Panc1 (cell line): ENCODE measurements at regions not wholly inside any gene's neighbourhood (a gene's known extent, or its start where the extent isn't known, plus 50 kb on each side); places are given as distances from the start of the nearest gene placed in this dataset.

Source experiments
- ATAC-seq: fragments of 200-7000 bp; cut with Tn5 transposase; 2 replicates; pipeline ENCODE4 v1.9.1; 2020; ENCODE audit warnings: mild to moderate bottlenecking, moderate library complexity
- BruUV-seq: library from RNA; stranded (reverse); fragments of 400-500 nt; replicated peaks from 2 replicates; lab custom pipeline; 2021; lab: Mats Ljungman, UMichigan
- CTCF ChIA-PET: fragments of 300-600 bp; sonication (Branson Sonifier 250); formaldehyde crosslinking; loops from one replicate; lab custom pipeline; 2022; ENCODE audit warnings: antibody characterized with exemption; lab: Charles Lee
- POLR2A ChIA-PET: fragments of 300-600 bp; sonication (Branson Sonifier 250); formaldehyde crosslinking; loops from one replicate; lab custom pipeline; 2022; ENCODE audit warnings: antibody characterized with exemption; lab: Charles Lee
- DNase-seq: peaks from one replicate; pipeline ENCODE4 v3.0.0-alpha.2; 2010; ENCODE audit warnings: low read depth, low spot score
- H3K27ac ChIP-seq: 2 replicates; pipeline ENCODE4 v1.5.1; 2011; ENCODE audit warnings: mild to moderate bottlenecking, low read length, inconsistent platforms
- H3K27me3 ChIP-seq: fragments of 200-500 bp; sonication (Bioruptor generic); 2 replicates; pipeline ENCODE4 v1.6.0; 2014; ENCODE audit warnings: low read length, inconsistent platforms; ENCODE audit not compliant: control insufficient read depth, insufficient read depth
- H3K36me3 ChIP-seq: fragments of 200-500 bp; sonication (Bioruptor generic); 2 replicates; pipeline ENCODE4 v1.5.1; 2014; ENCODE audit warnings: inconsistent platforms, mild to moderate bottlenecking, low read length, moderate library complexity; ENCODE audit not compliant: control insufficient read depth, insufficient read depth
- H3K4me1 ChIP-seq: 2 replicates; pipeline ENCODE4 v1.5.1; 2011; ENCODE audit warnings: inconsistent platforms, mild to moderate bottlenecking, low read length, moderate library complexity; ENCODE audit not compliant: control insufficient read depth, insufficient read depth
- H3K4me3 ChIP-seq, 2 experiments: 2 replicates each; pipeline ENCODE4 v1.5.1; 2011 to 2012; ENCODE audit warnings: low read depth in 2 of 2, low read length in 2 of 2, mild to moderate bottlenecking in 2 of 2, inconsistent platforms in 1 of 2, moderate library complexity in 1 of 2
- H3K9me3 ChIP-seq: fragments of 200-500 bp; sonication (Bioruptor generic); 2 replicates; pipeline ENCODE4 v1.5.1; 2014; ENCODE audit warnings: low read depth, mild to moderate bottlenecking, inconsistent platforms, low read length, moderate library complexity; ENCODE audit not compliant: control insufficient read depth, insufficient read depth
- POLR2AphosphoS5 ChIP-seq: IDR thresholded peaks from 2 replicates; pipeline ENCODE4 v1.6.1; 2012; ENCODE audit warnings: mild to moderate bottlenecking, low read depth, low read length, moderate library complexity
- SIN3A ChIP-seq: IDR thresholded peaks from 2 replicates; pipeline ENCODE4 v1.6.1; 2012; ENCODE audit warnings: low read depth, mild to moderate bottlenecking, low read length, moderate library complexity, borderline replicate concordance; ENCODE audit not compliant: insufficient read depth
- TCF7L2 ChIP-seq: IDR thresholded peaks from 2 replicates; pipeline ENCODE4 v1.6.1; 2011; ENCODE audit warnings: mild to moderate bottlenecking, low read depth, low read length, inconsistent platforms
- in situ Hi-C: cut with HindIII; loops from 2 replicates; pipeline ENCODE4 v1.10.0; 2016; ENCODE audit warnings: low sequenced_read_pairs, low pct_unique_long_range_greater_than_20kb
- intact Hi-C: fragments of 100-400 bp; cut with micrococcal nuclease; formaldehyde crosslinking; loops from one replicate; pipeline ENCODE4 v1.10.0; 2022; ENCODE audit not compliant: unreplicated experiment
- TF ChIP-seq, protein P1 (sequence below), 2 experiments: IDR thresholded peaks; 2 replicates each; pipeline ENCODE4 v1.6.1; 2011 to 2012; ENCODE audit warnings: low read depth in 2 of 2, control low read depth in 1 of 2, low read length in 1 of 2, mild to moderate bottlenecking in 1 of 2, moderate library complexity in 1 of 2; ENCODE audit not compliant: insufficient read depth in 1 of 2
- TF ChIP-seq, protein P2 (sequence below): fragments of 450-650 bp; IDR thresholded peaks from 2 replicates; pipeline ENCODE4 v1.5.1; 2017; ENCODE audit warnings: mild to moderate bottlenecking

DNA sequence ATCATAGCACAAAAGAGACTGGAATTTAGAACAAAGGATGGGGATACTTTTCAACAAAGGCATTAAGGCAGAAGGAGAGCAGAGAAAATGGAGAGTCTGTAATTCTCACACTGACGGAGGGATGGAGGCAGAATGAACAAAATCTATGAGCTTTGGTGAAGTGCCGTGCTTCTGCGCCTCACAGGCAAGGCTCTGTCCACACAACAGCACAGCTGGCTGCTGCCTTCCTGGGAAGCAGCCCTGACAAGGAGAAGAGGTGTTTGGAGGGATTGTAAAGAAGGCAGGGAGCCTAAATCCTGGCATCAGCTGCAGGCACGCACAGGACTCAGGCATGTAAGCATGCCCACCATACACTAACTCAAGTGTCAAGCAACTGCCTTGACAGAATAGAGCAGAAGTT lies 485.2 kb upstream of the KIF2A start:
- ChIA-PET POLR2A (no interaction called here), CTCF (no interaction called here)
- Histone ChIP-seq H3K36me3 (no peaks in the 10 kb centered on the region), H3K27ac (no peak overlapping the region), H3K4me3 (no peak overlapping the region), H3K27me3 (peaks cover 26% of the 10 kb centered on the region), H3K9me3 (no peaks in the 10 kb centered on the region), H3K4me1 (no peaks in the 10 kb centered on the region)
- DNase-seq (no peak), ATAC-seq (no peak)
- TF ChIP-seq, protein P1, sequence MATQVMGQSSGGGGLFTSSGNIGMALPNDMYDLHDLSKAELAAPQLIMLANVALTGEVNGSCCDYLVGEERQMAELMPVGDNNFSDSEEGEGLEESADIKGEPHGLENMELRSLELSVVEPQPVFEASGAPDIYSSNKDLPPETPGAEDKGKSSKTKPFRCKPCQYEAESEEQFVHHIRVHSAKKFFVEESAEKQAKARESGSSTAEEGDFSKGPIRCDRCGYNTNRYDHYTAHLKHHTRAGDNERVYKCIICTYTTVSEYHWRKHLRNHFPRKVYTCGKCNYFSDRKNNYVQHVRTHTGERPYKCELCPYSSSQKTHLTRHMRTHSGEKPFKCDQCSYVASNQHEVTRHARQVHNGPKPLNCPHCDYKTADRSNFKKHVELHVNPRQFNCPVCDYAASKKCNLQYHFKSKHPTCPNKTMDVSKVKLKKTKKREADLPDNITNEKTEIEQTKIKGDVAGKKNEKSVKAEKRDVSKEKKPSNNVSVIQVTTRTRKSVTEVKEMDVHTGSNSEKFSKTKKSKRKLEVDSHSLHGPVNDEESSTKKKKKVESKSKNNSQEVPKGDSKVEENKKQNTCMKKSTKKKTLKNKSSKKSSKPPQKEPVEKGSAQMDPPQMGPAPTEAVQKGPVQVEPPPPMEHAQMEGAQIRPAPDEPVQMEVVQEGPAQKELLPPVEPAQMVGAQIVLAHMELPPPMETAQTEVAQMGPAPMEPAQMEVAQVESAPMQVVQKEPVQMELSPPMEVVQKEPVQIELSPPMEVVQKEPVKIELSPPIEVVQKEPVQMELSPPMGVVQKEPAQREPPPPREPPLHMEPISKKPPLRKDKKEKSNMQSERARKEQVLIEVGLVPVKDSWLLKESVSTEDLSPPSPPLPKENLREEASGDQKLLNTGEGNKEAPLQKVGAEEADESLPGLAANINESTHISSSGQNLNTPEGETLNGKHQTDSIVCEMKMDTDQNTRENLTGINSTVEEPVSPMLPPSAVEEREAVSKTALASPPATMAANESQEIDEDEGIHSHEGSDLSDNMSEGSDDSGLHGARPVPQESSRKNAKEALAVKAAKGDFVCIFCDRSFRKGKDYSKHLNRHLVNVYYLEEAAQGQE (IDR thresholded peaks at IDR 0.05; ENCODE audit: insufficient read depth in 1 of 2, low read depth in 2 of 2, low read length in 1 of 2): no peak
- TF ChIP-seq, protein P2, sequence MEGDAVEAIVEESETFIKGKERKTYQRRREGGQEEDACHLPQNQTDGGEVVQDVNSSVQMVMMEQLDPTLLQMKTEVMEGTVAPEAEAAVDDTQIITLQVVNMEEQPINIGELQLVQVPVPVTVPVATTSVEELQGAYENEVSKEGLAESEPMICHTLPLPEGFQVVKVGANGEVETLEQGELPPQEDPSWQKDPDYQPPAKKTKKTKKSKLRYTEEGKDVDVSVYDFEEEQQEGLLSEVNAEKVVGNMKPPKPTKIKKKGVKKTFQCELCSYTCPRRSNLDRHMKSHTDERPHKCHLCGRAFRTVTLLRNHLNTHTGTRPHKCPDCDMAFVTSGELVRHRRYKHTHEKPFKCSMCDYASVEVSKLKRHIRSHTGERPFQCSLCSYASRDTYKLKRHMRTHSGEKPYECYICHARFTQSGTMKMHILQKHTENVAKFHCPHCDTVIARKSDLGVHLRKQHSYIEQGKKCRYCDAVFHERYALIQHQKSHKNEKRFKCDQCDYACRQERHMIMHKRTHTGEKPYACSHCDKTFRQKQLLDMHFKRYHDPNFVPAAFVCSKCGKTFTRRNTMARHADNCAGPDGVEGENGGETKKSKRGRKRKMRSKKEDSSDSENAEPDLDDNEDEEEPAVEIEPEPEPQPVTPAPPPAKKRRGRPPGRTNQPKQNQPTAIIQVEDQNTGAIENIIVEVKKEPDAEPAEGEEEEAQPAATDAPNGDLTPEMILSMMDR: no peak
- TF ChIP-seq SIN3A: no peak
- TF ChIP-seq POLR2AphosphoS5: no peak
- TF ChIP-seq TCF7L2: no peak
- intact Hi-C loops: no loop called here
- no TSS peak for BruUV-seq
- in situ Hi-C loops: no loop called here

DNA sequence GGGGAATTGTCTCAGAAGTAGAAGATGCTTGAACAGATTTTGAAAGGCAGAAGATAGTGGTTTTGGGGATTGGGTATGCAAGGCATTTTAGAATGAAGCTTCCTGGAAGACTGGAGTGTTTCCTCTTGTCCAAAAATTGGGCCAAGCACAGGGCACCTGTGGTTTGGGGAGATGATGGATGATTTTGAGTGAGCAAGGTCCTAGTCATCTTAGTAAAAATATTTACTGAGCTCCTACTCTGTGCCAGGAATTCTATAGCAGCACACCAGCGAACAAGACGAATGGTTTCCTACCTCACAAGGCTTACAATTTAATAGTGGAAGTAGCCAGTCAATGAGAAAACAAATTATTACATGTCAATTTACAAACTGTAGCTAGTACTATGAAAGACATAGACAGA lies 484.4 kb upstream of the KIF2A start:
- DNase-seq (no peak), ATAC-seq (no peak)
- ChIA-PET POLR2A (interaction anchor here (0.6 kb wide), 1 partner anchor 658 kb away, joined by 7 read pairs; no protein-coding TSS in a partner anchor), CTCF (no interaction called here)
- Histone ChIP-seq H3K4me1 (no peaks in the 10 kb centered on the region), H3K36me3 (no peaks in the 10 kb centered on the region), H3K27ac (no peak overlapping the region), H3K9me3 (no peaks in the 10 kb centered on the region), H3K4me3 (no peak overlapping the region), H3K27me3 (peaks cover 27% of the 10 kb centered on the region)
- in situ Hi-C loops (no loop called here), intact Hi-C loops (no loop called here)
- no TSS peak for BruUV-seq
- TF ChIP-seq, protein P1 (IDR thresholded peaks at IDR 0.05; ENCODE audit: insufficient read depth in 1 of 2, low read depth in 2 of 2, low read length in 1 of 2): no peak
- TF ChIP-seq, protein P2: no peak
- TF ChIP-seq POLR2AphosphoS5 (no peak), TCF7L2 (no peak), SIN3A (no peak)
